ENCODE measurements at regions not wholly inside any gene's neighbourhood (a gene's known extent, or its start where the extent isn't known, plus 50 kb on each side); places are given as distances from the start of the nearest gene placed in this dataset.

DNA sequence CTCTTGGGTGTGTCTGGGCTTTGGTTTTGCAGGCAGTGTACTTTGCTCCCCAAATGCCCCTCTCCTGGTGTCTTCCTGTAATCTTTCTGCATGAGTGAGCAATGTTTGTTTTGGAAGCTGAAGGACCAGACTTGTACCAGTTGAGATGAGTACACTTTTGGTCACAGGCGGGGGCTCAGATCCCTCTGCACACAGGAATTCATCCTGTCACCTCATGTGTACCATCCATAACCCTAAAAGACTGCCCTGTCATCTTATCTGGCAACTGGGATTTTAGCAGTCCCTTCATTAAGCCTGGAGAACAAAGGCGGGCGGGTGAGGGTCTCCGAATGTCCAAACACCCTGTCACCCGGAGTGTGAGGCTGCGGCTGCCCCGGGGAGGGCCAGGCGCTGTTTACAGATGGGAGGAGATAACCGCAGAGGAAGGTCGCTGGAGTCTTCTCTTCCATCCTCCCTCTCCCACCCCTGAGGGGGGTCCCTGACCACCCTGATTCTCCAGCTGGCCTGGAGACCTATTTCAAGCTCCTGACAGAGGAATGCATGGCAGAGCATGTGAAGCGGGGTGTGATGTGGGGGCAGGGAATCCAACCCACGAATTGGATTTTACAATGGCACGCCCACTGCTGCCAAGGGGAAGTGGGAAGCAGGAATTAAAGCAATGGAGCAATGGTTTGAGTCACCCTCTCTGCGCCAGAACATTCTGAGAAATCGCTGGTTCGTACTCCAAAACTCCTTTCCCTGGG lies 158.2 kb upstream of the MYCN start:
- DNase-seq: no peak

DNA sequence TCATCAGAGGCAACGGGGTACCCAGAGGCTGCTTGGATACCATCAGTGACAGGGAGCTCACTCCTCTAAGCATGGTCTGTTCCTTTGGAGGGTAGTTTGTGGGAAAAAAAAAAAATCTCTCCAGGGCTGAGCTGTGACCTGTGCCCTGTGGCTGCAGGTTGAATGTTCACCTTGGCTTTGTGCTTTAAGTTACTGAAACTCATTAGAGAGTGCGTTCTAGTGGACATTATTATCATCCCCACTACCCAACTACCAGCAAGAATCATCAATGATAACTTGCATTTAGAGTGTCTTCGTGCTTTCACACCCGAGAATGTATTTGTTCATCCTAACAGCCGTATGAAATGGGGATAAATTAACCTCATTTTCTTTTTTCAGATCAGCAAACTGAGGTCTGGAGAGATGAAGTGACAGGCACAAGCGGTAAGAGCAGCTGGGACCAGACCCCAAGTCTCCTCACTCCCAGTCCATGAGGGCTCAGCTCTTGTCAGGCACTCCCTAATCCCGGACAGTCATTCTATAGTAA lies 157.5 kb upstream of the MYCN start:
- DNase-seq: no peak

DNA sequence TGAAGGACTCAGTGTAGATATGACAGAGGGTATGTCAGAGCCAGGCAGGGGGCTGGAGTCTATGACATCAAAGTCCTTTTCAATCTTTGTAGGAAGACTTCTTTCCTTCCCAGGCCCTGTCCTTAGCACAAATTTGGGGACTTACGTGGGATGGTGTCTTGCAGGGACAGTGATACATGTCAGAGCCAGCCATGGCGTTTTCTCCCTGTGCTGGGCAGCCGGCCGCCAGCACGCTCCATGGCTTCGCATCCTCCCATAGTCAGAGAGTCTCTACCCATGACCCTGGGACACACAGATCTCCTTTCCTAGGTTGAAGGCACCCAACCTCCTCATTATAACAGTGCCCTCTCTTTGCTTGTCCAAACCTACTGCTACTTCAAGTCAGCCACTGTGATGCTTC lies 156.9 kb upstream of the MYCN start:
- DNase-seq: no peak

DNA sequence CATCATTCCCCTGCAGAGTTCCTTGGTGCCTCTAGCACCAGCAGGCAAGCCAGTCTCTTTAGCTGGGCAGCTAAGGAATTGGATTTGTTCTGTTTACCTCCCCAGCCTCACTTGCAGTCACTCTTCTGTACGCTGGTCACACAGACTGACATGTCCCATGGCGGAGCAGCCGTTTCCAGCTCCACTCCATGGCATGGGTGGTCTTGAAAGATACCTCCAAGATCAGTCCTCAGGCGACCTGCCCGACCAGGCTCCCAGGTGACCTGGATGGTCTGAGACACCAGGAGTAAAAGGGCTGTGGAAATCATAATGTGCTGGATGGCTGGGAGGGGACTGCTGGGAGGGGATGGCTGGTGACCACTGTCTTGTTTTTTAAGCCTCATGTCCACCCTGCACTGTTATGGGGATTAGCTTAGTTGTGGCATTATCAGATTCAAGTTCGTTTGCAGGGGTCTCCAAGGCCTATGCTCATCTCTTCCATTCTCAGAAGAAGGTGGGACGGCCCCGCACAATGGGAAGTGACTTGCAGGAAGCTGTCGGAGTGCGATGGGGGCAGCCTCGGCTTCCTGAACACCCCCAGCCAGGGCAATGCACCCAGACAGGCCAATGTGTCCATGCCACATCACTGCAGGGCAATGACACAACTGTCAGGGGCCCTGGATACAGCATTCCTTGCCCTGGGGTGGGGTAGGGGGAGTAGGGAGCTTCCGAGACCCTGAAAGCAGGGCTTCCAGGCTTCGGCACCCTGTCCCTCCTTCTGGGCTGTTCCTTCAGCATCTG lies 156.1 kb upstream of the MYCN start:
- DNase-seq: no peak

DNA sequence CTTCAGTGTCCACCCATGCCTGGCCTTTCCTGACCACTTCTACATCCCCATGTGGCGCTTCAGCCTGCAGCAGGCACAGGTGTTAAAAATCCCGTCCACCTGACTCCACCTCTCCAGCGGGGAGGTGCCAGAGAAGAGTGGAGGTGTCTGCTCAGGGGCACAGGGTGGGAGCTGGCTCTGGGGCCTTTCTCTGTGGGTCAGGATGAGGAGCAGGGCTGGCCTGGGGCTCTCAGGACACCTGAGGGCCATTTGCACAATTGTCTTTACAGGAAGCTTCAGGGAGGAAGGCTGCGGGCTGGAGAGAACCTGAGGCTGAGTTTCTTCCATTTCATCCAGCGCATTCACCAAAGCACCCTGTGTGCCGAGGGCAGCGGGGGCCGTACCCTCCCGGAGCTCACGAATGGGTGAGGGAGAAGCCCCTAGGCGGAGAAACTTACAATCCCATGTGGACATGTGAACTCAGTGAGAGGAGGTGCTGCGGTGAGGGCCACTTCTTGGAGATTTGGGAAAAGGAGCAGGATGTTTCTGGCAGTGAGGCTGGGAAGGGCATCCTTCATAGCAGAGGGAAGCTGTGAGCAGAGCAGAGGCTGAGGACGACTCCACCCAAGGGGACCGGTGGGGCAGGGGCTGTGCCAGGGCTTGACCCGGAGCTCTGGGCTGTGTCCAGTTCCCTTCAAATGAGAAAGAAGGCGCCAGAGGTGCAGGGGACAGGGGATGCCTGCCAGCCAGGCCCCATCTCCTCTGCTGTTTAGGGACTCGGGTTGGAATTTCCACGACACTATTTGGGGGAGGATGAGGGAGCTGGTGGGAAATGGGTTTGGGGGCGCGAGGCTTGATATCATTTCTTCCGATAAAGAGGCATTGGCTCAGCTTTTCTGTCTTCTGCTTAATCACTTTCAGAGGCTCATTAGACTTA lies 155.2 kb upstream of the MYCN start:
- no peak for DNase-seq

DNA sequence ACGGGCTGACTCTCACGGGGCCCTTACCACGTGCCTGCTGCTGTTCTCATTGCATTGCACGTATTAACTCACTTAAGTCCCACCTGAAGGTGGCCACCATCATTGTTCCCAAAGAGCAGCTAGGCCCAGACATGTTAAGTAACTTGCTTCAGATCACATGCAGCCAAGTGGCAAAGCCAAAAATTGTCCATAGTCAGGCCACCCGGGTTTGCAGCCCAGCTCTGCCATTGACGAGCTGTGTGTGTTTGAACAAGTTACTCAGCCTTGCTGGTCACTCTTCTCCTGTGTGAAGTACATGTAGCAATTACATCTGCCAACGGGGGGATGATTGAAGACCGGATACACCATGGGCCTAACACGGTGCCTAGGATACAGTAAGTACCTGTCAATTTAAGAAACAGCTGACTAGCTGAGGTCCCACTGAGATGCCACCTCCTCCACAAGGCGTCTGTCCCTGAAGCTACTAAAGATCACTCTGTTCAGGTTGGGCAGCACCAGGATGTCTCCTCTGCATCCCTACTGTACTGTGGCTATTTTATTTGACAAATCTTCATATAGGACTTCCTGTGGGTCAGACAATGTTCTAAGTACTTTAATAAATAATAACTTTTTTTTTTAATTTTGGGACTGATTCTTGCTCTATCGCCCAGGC lies 154.2 kb upstream of the MYCN start:
- no peak for DNase-seq

DNA sequence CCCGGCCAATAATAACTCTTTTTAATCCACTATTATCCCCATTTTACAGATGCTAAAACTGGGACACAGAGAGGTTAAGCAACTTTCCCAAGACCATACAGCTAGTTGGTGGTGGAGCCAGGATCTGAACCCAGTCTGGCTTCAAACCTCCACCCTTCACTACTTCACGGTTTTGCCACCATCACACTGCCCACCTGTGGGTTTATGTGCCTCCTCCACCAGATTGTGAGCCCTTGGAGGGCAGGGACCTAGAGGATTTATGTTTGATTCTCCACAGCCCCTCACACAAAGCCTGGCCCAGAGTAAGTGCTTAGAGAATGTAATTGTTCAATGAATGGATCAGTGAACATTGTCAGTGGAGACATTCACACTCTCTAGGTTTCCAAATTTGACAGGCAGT lies 153.4 kb upstream of the MYCN start:
- DNase-seq: peak; percentile 19

DNA sequence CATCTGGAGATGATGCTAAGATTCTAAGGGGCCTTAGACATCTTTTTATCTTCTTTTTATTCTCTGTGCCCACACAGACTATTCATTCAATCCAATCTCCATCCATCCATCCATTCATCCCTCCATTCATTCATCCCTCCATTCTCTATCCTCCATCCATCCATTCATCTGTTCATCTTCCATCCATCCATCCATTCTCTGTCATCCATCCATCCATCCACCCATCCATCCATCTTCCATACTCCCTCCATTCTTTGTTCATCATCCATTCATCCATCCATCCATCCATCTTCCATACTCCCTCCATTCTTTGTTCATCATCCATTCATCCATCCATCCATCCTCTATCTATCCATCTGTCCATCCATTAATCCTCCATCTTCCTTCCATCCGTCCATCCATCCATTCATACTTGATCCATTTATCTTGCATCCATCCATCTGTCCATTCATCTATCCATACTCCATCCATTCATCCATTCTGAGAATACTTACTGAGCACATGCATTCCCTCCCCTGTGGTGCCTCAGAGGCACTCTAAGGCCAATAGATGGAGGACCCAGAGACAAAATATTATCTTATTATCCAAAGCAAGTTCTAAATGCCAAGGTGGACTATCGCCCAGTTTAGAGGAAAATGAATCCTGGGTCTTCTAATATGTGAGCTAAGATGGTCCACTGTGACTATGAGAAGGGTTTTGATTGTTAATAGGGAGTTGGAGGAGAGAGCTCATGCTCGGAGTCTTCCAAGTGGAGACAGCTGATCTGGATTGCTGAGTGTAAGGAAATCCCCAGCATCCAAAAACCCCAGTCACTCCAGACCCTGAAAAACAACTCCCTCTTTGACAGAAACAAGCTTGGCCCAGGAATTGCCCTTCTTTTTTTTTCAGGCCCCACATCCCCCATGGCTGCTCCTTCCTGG lies 152.6 kb upstream of the MYCN start:
- DNase-seq: no peak

DNA sequence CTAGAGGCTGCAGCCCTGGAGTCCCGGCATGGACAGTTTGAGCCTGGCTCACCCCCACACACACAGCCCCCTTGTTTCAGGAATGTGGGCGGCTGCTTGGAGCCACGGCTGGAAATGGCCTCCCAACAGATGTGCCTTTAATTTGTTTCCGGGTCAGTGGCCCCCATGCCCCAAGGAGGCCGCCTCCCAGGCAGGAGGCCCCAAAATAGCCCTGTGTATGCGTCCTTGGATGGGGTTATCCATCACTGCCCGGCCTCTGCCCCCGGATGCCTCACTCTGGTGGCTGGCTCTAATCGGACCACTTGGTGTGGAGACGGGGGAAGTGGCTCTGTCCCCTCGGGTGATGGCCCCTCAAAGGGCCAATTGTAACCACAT lies 151.9 kb upstream of the MYCN start:
- peak; percentile 28 for DNase-seq

DNA sequence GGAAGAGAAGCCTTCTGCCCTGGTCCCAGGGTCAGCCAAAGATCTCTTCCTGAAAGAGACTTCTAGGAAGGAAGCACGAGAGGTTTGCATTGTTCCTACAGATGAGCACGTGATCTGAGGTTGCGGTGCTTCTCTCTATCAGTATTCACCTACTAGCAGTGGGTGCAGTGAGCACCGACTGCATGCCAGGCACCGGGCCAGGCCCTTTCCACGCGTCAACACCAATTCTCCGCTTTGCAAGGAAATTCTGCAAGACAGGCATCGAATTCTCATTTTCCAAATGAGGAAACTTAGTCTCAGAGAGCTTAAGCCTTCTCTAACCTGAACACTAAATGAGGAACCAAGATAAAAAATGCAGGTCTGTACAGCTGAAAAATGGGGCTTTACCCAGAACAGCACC lies 151.5 kb upstream of the MYCN start:
- no peak for DNase-seq

DNA sequence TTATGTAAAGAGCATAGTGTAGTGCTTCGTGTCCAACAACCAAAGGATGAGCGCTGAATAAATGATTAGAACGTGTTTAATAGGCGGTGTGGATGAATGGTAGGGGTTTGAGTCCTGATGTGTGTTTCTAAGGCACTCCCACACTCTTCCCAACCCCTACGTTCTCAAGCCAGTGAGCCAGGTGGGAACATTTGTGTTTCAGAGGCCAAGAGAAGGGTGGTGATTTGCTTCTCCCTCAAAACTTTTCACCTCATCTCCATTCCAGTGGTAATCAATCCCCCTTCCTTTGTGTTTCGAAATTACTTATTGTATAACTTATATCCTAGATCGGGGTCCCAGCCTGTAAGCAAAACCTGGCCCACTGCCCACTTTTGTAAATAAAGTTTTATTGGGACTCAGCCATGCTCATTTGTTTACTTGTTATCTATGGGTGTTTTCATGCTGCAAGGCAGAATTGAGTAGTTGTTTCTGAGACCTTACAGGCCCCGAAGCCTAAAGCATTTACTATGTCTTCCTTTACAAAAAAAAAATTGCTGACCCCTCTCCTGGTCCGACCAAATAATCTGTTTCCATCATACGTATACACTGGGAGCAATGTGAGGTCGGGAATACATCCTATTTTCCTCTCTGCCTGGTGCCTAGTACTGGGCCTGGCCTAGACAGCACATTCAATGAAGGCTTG lies 150.8 kb upstream of the MYCN start:
- no peak for DNase-seq

DNA sequence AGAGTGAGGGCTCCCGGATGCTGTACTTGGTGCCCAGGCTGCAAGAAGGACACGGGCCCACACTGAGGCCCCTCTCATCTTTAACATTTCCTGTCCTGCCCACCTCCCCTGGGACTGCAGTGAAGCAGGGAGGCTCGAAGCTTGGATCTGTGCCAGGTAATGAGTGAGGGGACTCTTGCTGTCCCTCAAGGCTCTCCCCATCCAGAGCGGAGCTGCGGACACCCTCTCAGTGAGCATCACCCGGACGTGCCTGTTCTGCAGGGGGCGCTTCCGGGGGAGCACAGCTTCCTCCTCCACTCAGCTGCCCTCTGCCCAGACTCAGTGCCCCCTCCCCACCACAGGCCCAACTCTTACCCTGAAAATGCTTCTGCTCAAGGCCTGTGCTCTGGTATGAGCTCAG lies 150.0 kb upstream of the MYCN start:
- DNase-seq: no peak

DNA sequence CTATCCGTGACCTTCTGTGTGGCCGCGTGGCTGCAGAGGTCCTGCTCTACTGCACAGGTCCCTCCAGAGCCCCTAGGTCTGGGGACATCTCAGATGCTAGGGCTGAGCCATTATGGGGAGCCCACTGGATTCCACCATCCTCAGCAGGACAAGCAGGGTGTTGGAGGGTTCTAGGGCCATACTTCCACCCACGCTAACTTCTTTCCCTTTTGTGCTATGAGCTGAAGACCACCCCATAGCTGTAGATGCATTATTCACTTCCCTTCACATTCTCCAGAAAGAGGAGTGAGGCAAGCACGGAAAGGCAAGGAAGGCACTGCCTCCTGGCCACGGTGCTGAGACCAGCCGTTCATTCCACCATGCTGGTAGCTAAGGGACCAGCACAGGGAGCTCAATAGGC lies 149.5 kb upstream of the MYCN start:
- no peak for DNase-seq

DNA sequence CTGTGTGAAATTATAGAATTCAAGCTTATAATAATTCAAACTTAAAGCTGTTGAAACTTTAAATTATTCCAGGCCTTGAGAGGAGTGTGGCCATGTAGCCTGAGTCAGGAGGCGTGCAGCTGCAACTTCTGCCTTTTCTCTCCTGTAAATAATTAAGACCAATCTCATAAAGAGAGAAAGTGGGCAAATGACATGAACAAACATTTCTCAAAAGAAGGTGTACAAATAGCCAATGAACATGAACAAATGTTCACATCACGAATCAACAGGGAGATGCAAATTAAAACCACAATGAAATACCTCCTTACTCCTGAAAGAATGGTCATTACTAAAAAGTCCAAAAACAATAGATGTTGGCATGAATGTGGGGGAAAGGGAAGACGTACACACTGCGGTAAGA lies 149.1 kb upstream of the MYCN start:
- DNase-seq: no peak

DNA sequence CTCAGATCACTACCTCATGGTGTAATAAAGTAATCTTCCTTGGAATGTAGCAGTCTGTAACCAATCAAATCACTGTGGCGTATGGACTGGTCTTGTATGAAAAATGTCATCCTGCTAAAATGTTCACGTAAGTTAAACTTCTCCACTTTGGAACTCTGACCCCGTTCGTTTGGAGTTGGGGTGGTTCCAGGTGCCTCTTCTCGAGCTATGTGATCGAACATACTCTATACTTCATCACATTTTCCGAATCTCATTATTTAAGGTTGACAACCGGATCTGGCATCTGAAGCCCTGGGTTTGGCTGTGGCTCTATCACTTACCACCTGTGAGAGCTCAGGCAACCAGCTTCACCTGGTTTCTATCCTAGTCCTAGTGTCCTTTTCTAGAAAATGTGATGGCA lies 148.0 kb upstream of the MYCN start:
- DNase-seq: no peak

DNA sequence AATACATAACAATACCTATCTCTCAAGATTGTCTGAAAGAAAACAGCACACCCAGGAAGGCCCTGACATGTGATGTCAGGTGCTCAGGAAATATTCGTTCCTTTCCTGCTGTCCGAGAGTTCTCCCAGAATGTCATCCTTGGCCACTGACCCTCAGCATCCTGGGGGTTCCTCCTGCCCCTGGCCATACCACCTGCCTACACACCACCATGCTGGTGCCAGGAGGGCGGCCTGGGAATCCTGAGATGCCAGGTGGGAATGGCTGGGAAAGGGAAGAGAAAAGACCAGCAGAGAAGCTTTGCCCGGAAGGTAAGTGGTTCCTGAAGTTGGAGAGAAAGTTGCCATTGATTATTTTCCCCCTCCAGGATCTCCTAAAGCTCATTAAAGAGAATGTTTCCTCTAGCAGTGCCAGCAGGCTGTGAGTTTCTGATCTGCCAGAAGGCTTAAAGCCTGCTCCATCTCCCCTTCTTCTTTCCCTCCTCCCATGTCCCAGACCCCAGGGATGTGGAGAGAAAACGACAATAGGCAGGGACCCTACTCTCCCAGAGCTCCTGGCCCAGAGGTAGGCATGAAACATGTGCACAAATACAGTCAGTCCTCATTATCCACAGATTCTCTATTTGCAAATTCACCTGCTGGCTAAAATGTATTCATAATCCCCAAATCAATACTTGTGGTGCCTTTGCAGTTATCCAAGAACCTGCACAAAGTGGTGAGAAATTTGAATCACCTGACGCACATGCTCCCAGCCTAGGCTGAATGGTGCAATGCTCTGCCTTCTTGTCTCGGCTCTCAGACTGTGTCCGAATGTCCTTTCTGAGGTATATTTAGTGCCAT lies 147.1 kb upstream of the MYCN start:
- no peak for DNase-seq

DNA sequence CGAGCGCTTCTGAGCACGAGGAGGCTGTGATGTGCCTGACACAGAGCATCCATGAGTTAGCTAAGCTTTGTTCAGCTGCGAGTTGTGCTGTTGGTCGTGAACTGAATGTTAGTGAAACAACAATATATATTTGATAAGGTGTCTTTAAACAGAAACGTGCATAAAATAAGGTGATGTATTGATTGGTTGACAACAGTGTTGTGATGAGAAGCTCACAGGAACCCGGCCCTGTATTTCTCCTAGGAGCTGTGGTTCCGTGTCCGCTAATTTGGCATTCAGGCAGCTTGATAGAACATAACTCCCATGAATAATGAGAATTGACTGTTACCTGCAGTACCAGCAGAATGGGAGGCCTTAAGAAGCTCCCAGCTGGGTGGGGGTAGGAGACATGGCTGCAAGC lies 146.4 kb upstream of the MYCN start:
- DNase-seq: no peak

DNA sequence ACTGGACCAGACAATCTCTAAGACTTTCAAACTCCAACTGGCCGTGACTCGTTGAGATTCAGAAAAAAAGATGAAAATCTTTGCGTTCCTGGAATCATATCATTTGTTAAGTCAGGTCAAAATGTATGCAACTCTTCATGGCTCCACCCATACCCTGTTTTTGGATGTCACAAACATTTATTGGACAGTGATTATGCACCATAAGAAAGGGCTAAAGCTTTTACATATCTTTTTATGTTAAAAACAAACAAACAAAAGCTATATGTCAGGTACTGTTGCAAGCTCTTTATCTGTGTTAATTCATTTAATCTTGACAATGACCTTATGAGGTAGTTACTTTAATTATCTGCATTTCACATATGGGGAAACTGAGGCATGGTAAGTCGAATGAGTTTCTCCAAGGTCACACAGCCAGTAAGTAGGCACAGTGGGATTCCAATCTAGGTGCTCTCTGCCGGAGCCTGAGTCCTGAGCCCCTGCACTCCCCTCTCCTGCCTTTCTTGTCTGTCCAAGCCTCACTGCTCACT lies 145.7 kb upstream of the MYCN start:
- DNase-seq: no peak

DNA sequence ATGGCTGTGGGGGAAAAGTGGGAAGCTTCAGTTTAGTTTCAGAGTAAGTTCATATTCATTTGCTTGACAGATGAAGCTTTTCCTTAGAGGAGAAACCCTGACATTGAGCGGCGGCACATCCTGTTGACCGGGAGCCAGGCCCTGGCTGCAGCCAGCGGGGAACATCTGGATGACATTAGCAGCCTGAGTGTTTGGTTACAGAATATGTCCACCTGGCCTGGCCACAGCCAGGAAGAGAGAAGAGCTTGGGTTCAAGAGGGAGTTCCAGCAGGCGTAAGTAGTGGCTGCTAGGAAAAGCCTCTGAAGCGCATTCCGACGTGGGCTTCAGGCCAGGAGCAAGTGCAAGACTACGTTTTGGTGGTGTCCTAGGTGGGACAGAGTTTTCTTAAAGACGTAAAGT lies 144.9 kb upstream of the MYCN start:
- peak; percentile 48 for DNase-seq

All from eye (tissue), 1 donor.